Ishikawa (cell line): ENCODE measurements at regions not wholly inside any gene's neighbourhood (a gene's known extent, or its start where the extent isn't known, plus 50 kb on each side); places are given as distances from the start of the nearest gene placed in this dataset.

ENCODE experiments used
- CEBPB ChIP-seq: IDR thresholded peaks from 2 replicates; pipeline ENCODE4 v1.6.1; 2012
- CREB1 ChIP-seq: IDR thresholded peaks from 2 replicates; pipeline ENCODE4 v1.6.1; 2012; ENCODE audit warnings: low read depth
- EGR1 ChIP-seq: IDR thresholded peaks from 2 replicates; pipeline ENCODE4 v1.6.1; 2012
- EP300 ChIP-seq: IDR thresholded peaks from 2 replicates; pipeline ENCODE4 v1.6.1; 2012; ENCODE audit warnings: borderline replicate concordance
- FOXM1 ChIP-seq: IDR thresholded peaks from 2 replicates; pipeline ENCODE4 v1.6.1; 2012; ENCODE audit warnings: low read depth, borderline replicate concordance
- MAX ChIP-seq: IDR thresholded peaks from 2 replicates; pipeline ENCODE4 v1.6.1; 2012
- NFIC ChIP-seq: IDR thresholded peaks from 2 replicates; pipeline ENCODE4 v1.6.1; 2012
- RAD21 ChIP-seq: IDR thresholded peaks from 2 replicates; pipeline ENCODE4 v1.6.1; 2012; ENCODE audit warnings: low read depth
- TAF1 ChIP-seq: IDR thresholded peaks from 2 replicates; pipeline ENCODE4 v1.6.1; 2012; ENCODE audit warnings: low read depth, mild to moderate bottlenecking
- TCF12 ChIP-seq: IDR thresholded peaks from 2 replicates; pipeline ENCODE4 v1.6.1; 2012; ENCODE audit warnings: low read depth
- TEAD4 ChIP-seq: IDR thresholded peaks from 2 replicates; pipeline ENCODE4 v1.6.1; 2012
- USF1 ChIP-seq: IDR thresholded peaks from 2 replicates; pipeline ENCODE4 v1.6.1; 2012
- YY1 ChIP-seq: IDR thresholded peaks from 2 replicates; pipeline ENCODE4 v1.6.1; 2012; ENCODE audit warnings: low read depth
- ZBTB7A ChIP-seq: IDR thresholded peaks from 2 replicates; pipeline ENCODE4 v1.6.1; 2012; ENCODE audit warnings: low read depth
- TF ChIP-seq, protein P1 (sequence below): IDR thresholded peaks from 2 replicates; pipeline ENCODE4 v1.6.1; 2012; ENCODE audit warnings: low read depth, mild to moderate bottlenecking

DNA sequence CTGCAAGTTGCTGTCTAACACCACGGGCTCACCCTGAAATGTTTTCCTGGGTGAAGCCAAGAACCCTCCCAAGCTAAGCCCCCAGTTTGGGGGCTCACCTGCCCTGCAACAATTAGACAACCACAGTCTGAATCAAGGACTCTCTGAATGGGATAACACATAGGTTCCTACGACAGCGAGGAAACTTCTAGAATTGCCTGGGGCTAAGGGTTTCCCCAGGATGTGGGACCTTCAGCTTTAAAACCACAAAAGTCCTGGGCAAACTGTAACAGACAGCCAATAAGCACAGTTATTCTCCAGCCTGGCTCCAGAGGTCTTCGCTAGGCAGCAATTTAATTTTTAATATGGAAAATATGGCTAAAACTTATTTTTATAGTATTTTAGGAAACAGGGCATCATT, 162.6 kb downstream of the PRKX start:
- TF ChIP-seq TEAD4: no peak

DNA sequence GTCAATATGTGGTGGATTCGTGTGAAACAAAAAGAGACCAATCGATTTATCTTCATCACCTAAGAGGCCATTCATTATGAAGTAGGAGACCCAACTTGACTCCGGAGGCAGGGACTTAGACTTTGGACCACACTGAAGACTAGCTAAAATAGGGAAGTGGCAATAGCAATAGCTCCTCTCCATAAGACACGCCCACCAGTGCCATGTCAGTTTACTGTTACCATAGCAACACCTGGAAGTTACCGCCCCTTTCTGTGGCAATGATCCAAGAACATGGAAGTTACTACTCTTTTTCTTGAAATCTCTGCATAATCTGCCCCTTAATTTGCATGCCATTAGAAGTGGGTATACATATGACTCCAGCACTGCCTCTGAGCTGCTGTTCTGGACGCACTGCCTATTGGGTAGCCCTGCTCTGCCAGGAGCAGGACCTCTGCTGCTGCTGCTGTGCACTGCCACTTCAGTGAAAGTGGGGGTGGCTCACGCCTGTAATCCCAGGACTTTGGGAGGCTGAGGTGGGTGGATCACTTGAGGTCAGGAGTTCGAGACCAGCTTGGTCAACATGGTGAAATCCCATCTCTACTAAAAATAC, 163.2 kb downstream of the PRKX start:
- TF ChIP-seq FOXM1: no peak
- TF ChIP-seq USF1: no peak
- TF ChIP-seq, protein P1, sequence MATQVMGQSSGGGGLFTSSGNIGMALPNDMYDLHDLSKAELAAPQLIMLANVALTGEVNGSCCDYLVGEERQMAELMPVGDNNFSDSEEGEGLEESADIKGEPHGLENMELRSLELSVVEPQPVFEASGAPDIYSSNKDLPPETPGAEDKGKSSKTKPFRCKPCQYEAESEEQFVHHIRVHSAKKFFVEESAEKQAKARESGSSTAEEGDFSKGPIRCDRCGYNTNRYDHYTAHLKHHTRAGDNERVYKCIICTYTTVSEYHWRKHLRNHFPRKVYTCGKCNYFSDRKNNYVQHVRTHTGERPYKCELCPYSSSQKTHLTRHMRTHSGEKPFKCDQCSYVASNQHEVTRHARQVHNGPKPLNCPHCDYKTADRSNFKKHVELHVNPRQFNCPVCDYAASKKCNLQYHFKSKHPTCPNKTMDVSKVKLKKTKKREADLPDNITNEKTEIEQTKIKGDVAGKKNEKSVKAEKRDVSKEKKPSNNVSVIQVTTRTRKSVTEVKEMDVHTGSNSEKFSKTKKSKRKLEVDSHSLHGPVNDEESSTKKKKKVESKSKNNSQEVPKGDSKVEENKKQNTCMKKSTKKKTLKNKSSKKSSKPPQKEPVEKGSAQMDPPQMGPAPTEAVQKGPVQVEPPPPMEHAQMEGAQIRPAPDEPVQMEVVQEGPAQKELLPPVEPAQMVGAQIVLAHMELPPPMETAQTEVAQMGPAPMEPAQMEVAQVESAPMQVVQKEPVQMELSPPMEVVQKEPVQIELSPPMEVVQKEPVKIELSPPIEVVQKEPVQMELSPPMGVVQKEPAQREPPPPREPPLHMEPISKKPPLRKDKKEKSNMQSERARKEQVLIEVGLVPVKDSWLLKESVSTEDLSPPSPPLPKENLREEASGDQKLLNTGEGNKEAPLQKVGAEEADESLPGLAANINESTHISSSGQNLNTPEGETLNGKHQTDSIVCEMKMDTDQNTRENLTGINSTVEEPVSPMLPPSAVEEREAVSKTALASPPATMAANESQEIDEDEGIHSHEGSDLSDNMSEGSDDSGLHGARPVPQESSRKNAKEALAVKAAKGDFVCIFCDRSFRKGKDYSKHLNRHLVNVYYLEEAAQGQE: no peak
- TF ChIP-seq NFIC: no peak
- TF ChIP-seq TAF1: no peak
- TF ChIP-seq RAD21: no peak
- TF ChIP-seq ZBTB7A: no peak
- no peak for TF ChIP-seq CREB1
- no peak for TF ChIP-seq YY1
- no peak for TF ChIP-seq TCF12
- no peak for TF ChIP-seq MAX
- no peak for TF ChIP-seq TEAD4
- TF ChIP-seq CEBPB: no peak
- TF ChIP-seq EP300: no peak
- no peak for TF ChIP-seq EGR1

DNA sequence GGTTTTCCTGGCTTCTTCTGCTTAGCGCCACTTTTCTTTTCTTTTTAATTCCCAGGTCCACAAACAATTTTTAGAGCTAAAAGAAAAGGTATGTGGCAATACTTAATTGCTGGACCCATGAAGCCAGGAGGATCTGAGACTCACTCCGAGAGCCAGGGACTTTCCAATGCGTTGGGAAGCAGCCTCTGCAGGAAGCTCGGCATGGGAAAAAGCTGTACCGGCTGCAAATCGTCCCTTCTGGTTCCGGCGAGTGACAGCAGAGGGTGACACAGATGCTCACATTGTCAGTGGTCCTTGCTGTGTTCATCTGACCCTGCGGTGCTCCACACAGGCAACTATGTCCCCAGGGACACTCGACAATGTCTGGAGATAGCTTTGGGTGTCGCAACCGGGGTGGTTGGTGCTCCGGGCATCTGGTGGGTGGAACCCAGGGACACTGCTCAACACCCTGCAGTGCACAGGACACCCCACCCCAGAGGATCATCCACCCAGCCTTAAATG, 164.0 kb downstream of the PRKX start:
- TF ChIP-seq USF1 (no peak), CREB1 (no peak), TEAD4 (no peak)
- TF ChIP-seq, protein P1: no peak

- TF ChIP-seq, protein P1: no peak
- no peak for TF ChIP-seq TCF12
- TF ChIP-seq RAD21: peak; percentile 54; the same call in 1 of the 2 replicates
Observed at GRCh38 chrX:3548765-3549391, 164.6 kb downstream of the PRKX start.

DNA sequence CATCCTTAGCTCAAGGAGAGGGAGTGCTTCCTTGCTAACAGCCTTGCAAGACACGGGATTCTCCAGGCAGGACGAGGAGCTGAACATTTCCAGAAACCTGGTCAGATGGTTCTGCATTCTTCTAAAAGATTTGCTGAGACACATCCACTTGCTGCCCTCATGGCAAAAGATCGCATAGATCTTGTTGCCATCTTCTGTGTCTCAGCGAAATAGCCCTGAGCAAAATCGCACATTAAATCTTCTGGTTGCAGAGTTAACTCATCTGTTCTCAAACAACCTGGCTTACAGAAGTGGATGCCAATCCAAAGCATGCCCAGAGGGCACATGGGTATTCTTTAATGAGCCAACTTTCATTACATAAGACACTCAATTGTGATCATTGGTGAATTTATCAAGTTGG, 167.5 kb downstream of the PRKX start:
- TF ChIP-seq NFIC (no peak), USF1 (no peak), TAF1 (no peak), CREB1 (no peak), MAX (no peak), TCF12 (no peak), ZBTB7A (no peak), TEAD4 (no peak), RAD21 (no peak), EP300 (no peak), FOXM1 (no peak), YY1 (no peak), EGR1 (no peak), CEBPB (no peak)
- TF ChIP-seq, protein P1: no peak
